Adrenal gland (tissue), 9 donors: ENCODE measurements at regions not wholly inside any gene's neighbourhood (a gene's known extent, or its start where the extent isn't known, plus 50 kb on each side); places are given as distances from the start of the nearest gene placed in this dataset.

Source experiments
- DNase-seq, 7 donors: peaks; one replicate each; pipeline ENCODE4 v3.0.0-alpha.2; 2019 to 2020
- H3K27ac ChIP-seq, 5 donors: fragments of 200-600 bp; sonication (generic) in 4 of 5; 1 replicate in 3 of 5; 2 replicates in 2 of 5; pipeline versions ENCODE4 v1.5.1 to v1.8.0; 2016 to 2020; ENCODE audit warnings: mild to moderate bottlenecking in 1 of 5
- H3K27me3 ChIP-seq: fragments of 200-600 bp; 2 replicates; pipeline ENCODE4 v1.8.0; 2021
- H3K36me3 ChIP-seq, 2 donors: fragments of 200-600 bp; replicated peaks in 1 of 2; 1 replicate in 1 of 2; 2 replicates in 1 of 2; pipeline versions ENCODE4 v1.5.1 to v1.8.0; 2018 to 2022
- H3K4me1 ChIP-seq, 2 donors: fragments of 200-600 bp; replicated peaks in 1 of 2; 1 replicate in 1 of 2; 2 replicates in 1 of 2; pipeline versions ENCODE4 v1.5.1 to v1.8.0; 2018 to 2021
- H3K4me3 ChIP-seq, 4 donors: fragments of 200-600 bp; sonication (generic) in 3 of 4; one replicate each; pipeline ENCODE4 v1.5.1; 2016 to 2018
- H3K9me3 ChIP-seq, 3 donors: fragments of 200-600 bp; sonication (generic) in 1 of 3; replicated peaks in 1 of 3; 1 replicate in 2 of 3; 2 replicates in 1 of 3; pipeline versions ENCODE4 v1.5.1 to v1.8.0; 2016 to 2021
- CTCF ChIP-seq, 6 experiments: fragments of 450-650 bp in 4 of 6; fragments of 200-600 bp in 2 of 6; sonication (generic) in 1 of 6; IDR thresholded peaks; 1 replicate in 5 of 6; 2 replicates in 1 of 6; pipeline versions ENCODE4 v1.5.1 to v1.8.0; 2016 to 2021; ENCODE audit warnings: antibody characterized with exemption in 6 of 6, mild to moderate bottlenecking in 2 of 6, moderate library complexity in 1 of 6
- POLR2A ChIP-seq, 2 donors: fragments of 450-650 bp; IDR thresholded peaks; one replicate each; pipeline ENCODE4 v1.6.1; 2017; ENCODE audit warnings: antibody characterized with exemption in 2 of 2, mild to moderate bottlenecking in 2 of 2, moderate library complexity in 1 of 2
- WGBS, 4 donors: extraction: QIAGEN DNeasy Blood & Tissue Kit in 2 of 4; methylation state at CpG; one replicate each; pipeline versions ENCODE4 v1.1.5 to v1.1.7; 2013 to 2017; 5-methylcytosine and 5-hydroxymethylcytosine counted together
- intact Hi-C, 2 donors: fragments of 100-400 bp; cut with DNase I; formaldehyde crosslinking; loops; one replicate each; pipeline versions ENCODE4 v1.14.1 to v1.15.0; 2022 to 2023
- donor health status: healthy with polysubstance abuse.
- donor health status: Bipolar disorder and iron deficiency.
- donor health status: DM: yes; HTN: yes; CAD: no.
- donor health status: DM: no; HTN: no; CAD: no.
- donor health status: DM: no; HTN: no; CAD: no.

- Histone ChIP-seq H3K36me3 (no peaks in the 10 kb centered on the region), H3K4me3 (no peak overlapping the region), H3K27me3 (no peaks in the 10 kb centered on the region), H3K4me1 (no peaks in the 10 kb centered on the region), H3K9me3 (no peaks in the 10 kb centered on the region), H3K27ac (no peak overlapping the region)
- no peak for TF ChIP-seq CTCF (IDR thresholded peaks at IDR 0.05)
- no peak for TF ChIP-seq POLR2A (IDR thresholded peaks at IDR 0.05)
- 59 to 75% (median 64%) methylated on average over 1 of the region's 1 CpG for WGBS, 4 donors
- DNase-seq, result no peak
- intact Hi-C loops, result no loop called here
Observed at GRCh38 chr5:155098433-155098832, 84.9 kb downstream of the KIF4B start.

GRCh38 chr5:155101697-155102096, 88.1 kb downstream of the KIF4B start:
- no peak for DNase-seq
- Histone ChIP-seq H3K36me3 (no peaks in the 10 kb centered on the region), H3K27ac (no peak overlapping the region), H3K9me3 (no peaks in the 10 kb centered on the region), H3K4me3 (no peak overlapping the region), H3K4me1 (no peaks in the 10 kb centered on the region), H3K27me3 (no peaks in the 10 kb centered on the region)
- 40 to 64% (median 52%) methylated on average over 2 of the region's 2 CpGs for WGBS, 4 donors
- intact Hi-C loops, result no loop called here
- TF ChIP-seq CTCF (IDR thresholded peaks at IDR 0.05), result no peak
- no peak for TF ChIP-seq POLR2A (IDR thresholded peaks at IDR 0.05)

DNA sequence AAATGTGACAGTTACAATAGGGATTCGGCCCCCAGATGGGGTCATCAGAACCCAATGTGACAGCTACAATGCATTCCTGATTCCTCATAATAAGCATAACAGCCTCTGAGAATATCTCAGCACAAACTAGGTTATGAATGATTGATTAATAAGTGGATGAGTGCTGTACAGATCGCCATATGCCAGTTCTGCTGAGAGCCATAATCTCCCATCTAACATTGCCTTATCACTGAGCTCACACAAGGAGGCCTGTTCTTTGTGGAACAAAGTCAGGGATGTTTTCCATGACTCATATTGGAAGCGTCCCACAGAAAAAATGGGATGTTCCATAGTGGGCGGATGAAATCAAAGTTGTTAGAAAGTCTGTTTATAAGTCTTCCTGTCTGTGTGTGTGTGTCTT, 89.6 kb downstream of the KIF4B start:
- intact Hi-C loops, result no loop called here
- no peak for TF ChIP-seq POLR2A (IDR thresholded peaks at IDR 0.05)
- no peak for TF ChIP-seq CTCF (IDR thresholded peaks at IDR 0.05)
- H3K27ac ChIP-seq, result no peak overlapping the region
- no peak for DNase-seq
- no peaks in the 10 kb centered on the region for H3K9me3 ChIP-seq
- no peaks in the 10 kb centered on the region for H3K36me3 ChIP-seq
- H3K27me3 ChIP-seq, result no peaks in the 10 kb centered on the region
- no peak overlapping the region for H3K4me3 ChIP-seq
- no peaks in the 10 kb centered on the region for H3K4me1 ChIP-seq
- WGBS, 4 donors, result 64 to 74% (median 67%) methylated on average over 4 of the region's 4 CpGs

DNA sequence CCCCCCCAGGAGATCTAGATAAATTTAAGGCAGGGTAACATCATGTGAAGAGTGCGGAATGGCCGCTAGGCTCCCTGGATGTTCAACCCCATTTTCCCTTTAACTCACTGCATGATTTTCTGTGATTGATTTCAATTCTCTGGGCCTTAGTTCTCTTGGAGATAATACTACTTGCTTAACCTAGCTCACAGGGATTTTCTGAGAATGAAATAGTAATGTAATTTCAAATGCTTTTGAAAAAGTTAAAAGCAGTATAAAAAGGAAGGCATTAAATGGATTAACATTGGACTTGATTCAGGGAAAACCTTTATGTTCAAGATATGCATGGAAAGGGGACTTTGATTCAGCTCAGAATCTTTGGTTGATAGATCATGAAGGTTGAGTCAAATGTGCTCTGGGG, 90.9 kb downstream of the KIF4B start:
- WGBS, 4 donors, result 79 to 87% (median 85%) methylated on average over 2 of the region's 2 CpGs
- Histone ChIP-seq H3K27ac (no peak overlapping the region), H3K9me3 (no peaks in the 10 kb centered on the region), H3K36me3 (no peaks in the 10 kb centered on the region), H3K27me3 (no peaks in the 10 kb centered on the region), H3K4me1 (no peaks in the 10 kb centered on the region), H3K4me3 (no peak overlapping the region)
- DNase-seq, result no peak
- intact Hi-C loops, result no loop called here
- no peak for TF ChIP-seq CTCF (IDR thresholded peaks at IDR 0.05)
- no peak for TF ChIP-seq POLR2A (IDR thresholded peaks at IDR 0.05)
